Fibroblast of peridontal ligament (primary cell): ENCODE measurements at regions not wholly inside any gene's neighbourhood (a gene's known extent, or its start where the extent isn't known, plus 50 kb on each side); places are given as distances from the start of the nearest gene placed in this dataset.

ENCODE experiments used
- DNase-seq: peaks from one replicate; pipeline ENCODE4 v3.0.0-alpha.2; 2010; ENCODE audit errors: extremely low read depth

DNA sequence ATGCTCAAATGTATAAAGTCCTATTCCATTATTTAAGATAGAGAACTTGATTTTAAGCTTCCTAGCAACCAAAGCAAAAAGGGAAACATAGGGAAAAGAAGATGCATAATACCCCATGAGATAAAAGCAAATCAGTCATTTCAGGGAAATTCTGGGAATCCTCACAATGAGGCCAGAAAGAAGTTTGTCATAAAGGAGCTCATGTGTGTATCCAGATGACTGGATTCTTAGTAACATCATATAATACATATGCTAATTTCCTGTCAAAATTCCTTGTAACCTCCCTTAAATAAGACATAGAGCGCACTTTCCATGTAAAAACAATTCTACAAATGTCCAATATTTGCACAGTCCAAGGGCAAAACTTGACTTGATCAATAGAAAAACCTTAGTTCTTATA is 411.0 kb upstream of the WWC1 start:
- DNase-seq, result no peak

DNA sequence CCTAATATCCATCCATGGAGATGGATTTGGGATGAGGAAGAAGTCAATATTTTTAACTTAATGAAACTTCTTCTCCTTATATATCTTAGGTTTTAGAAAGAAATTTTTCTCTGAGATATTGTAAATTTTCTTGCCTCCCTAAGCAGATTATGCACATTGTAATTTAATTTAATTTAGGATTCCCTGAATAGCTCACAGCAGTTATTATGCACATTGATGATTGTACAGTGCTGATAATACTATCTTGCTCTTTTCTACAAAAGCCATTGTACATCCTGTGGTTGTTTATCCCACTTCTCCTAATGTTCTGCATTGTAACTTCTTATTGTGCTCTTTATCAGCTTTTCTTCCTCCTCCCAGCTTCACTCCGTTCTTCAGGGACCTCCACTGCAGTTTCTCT is 410.4 kb upstream of the WWC1 start:
- DNase-seq, result no peak

- DNase-seq, result no peak
Measured at GRCh38 chr5:167886196-167886595, 405.2 kb upstream of the WWC1 start.

- DNase-seq, result no peak
Measured at GRCh38 chr5:167888393-167888792, 403.1 kb upstream of the WWC1 start.

- DNase-seq, result no peak
Measured at GRCh38 chr5:167889276-167889675, 402.2 kb upstream of the WWC1 start.

DNA sequence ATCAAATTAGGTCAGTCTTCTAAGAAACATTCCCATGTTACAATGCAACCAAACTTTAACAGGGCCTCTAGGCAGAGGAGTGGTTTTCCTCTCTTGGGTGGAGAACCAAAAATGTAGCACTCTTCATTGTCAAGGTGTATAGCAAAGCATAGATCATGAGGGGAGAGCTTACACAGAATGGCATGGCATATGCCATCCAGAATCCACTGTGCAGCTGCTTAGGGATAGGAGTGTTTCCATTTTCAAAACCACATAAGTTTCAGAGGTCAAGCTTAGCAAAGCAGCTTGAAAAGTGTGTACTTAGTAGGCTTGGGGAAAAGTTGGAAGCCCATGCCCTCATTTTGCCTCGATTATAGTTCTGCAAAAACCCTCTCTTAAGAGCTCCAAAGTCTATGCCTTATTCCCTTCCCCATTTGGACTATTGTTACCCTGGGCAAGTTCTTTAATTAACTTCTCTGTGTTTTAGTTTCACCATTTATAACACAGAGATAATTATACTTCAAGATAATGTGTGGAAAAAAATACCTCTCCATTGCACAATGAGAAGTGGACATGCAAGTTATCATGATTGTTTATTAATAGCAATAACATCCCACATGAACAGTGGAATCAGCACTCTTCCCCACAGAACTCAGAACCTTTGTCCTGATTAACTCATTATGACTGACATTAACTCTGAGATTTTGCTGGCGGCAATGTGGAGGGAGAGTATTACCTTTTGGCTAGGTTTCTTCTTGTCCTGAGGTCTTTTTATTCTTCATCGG is 398.9 kb upstream of the WWC1 start:
- DNase-seq, result no peak

DNA sequence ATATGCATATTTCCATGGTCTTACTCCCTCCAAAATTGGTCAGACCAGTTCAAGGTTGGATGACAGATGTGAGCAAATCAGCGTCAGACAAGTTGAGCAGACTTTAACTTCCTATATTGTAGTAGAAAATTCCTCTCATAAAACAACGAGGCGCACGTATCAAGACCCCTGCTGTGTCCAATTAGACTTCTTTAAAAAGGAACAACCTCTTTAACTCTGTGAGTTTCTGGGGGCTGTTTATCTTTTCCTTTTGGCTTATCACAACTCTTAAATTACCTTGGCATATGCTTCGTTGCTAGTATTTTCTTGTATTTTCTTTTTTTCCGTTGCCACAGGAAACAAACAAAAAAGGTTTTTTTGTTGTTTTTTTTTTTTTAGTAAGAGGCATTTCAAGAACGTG is 398.2 kb upstream of the WWC1 start:
- DNase-seq, result no peak

- no peak for DNase-seq
Measured at GRCh38 chr5:167894631-167895472, 396.6 kb upstream of the WWC1 start.

DNA sequence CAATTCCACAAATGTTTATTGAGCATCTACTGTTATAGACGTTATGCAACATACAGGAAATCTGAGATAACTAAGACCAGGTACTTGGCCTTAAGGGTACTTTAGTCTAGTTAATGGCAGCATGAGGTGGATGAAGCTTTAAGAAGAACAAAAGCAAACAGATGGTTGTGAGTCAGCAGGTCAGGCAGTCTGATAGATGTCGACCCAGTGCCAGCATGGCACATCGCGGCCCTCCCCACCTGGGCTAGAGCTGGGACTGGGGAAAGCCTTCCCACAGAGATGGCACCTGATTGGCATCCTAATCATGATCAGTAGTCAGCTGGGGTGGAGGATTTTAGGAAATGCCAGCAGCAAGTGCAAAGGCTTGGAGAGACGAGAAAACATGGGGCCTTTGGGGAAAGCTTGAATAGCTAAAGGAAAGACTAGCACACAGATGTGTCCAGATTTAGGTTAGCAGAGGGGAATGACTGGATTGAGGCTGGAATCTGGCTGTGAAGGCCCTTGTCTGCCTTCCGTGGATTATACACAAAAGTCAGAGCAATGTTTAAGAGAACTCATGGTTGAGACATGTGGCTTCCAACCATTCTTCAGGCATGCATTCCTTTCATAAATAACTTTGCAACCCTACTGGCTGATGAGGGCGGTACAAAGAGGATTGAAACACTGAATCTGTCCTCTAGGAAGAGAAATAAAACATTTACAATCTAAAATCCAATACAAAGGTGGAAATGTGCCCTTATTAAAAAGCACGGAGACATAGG is 395.4 kb upstream of the WWC1 start:
- DNase-seq, result no peak

- DNase-seq, result no peak
Measured at GRCh38 chr5:167896814-167897213, 394.6 kb upstream of the WWC1 start.

GRCh38 chr5:167897371-167897770 is 394.1 kb upstream of the WWC1 start:
- DNase-seq, result no peak

- DNase-seq, result peak; percentile 7
Measured at GRCh38 chr5:167898361-167899042, 392.9 kb upstream of the WWC1 start.

- DNase-seq, result no peak
Measured at GRCh38 chr5:167899490-167900070, 391.9 kb upstream of the WWC1 start.

- no peak for DNase-seq
Measured at GRCh38 chr5:167900340-167900935, 391.0 kb upstream of the WWC1 start.

DNA sequence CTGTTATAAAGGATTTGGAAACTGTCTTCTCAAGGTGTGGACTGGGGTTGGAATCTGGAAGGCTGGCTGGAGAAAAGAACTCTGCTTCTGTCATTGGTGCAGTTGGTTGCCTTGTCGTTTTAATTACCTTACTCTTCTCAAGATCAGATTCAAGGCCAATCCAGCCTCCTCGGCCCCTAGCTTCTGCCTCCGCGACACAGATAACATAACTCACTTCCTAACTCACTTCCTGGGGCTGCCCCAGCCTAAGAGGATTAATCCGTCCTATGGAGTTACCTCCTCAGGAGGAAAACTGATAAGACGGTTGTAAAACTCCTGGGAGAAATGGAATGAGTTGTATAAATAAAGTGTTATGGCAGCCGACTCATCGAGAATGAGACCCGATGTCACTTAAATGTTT is 389.1 kb upstream of the WWC1 start:
- no peak for DNase-seq

DNA sequence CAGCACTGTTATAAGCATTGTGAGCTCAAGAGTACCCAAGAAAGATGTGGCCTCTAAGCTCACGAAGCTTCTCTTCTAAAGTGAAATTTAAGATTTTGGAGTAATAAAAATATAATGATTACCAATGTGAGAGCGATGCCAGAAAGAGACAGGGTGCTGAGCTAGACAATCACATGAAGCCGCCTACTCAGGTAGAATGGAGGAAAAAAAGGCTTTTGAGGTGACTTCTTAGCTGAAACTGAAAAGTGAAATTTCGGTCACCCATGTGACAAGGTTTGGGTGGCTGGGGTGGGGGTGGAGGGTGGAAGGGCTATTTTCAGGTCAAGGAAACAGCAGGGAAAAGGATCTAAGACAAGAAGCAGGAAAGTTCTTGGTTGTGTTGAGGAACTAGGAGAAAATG is 388.2 kb upstream of the WWC1 start:
- no peak for DNase-seq

GRCh38 chr5:167903659-167904058 is 387.8 kb upstream of the WWC1 start:
- DNase-seq, result peak; percentile 14

- no peak for DNase-seq
Measured at GRCh38 chr5:167905919-167906853, 385.3 kb upstream of the WWC1 start.

GRCh38 chr5:167908606-167909005 is 382.8 kb upstream of the WWC1 start:
- DNase-seq, result no peak
